ENCODE measurements at regions not wholly inside any gene's neighbourhood (a gene's known extent, or its start where the extent isn't known, plus 50 kb on each side); places are given as distances from the start of the nearest gene placed in this dataset.

GRCh38 chr9:84393266-84393950 lies 52.9 kb upstream of the SLC28A3 start:
- H3K4me3 ChIP-seq (ENCODE audit: insufficient read depth, low read depth, low read length), result no peak overlapping the region
- H3K56ac ChIP-seq (ENCODE audit: extremely low read depth, insufficient read depth, low read length), result no peak overlapping the region
- H3K4me1 ChIP-seq (ENCODE audit: control insufficient read depth, insufficient read depth, low read length), result no peaks in the 10 kb centered on the region
- ATAC-seq (ENCODE audit: low read depth) (no peak), DNase-seq (no peak)
- WGBS, 2 experiments (ENCODE audit: extremely low coverage in 2 of 2, insufficient read length in 1 of 2), result 86% methylated on average over 13 of the region's 24 CpGs; no CpG with 5 or more reads in 1 of the 2 experiments
- H2BK120ac ChIP-seq (ENCODE audit: low read depth, low read length), result no peak overlapping the region
- no peak overlapping the region for H2AK9ac ChIP-seq (replicated peaks; ENCODE audit: low read depth, low read length, poor library complexity)
- intact Hi-C loops (cut with micrococcal nuclease), result no loop called here
- H4K20me1 ChIP-seq (ENCODE audit: insufficient read depth, low read length), result no peaks in the 10 kb centered on the region
- H3K27ac ChIP-seq (ENCODE audit: insufficient read depth, low read length), result no peak overlapping the region
- peaks cover 3% of the 10 kb centered on the region; the same call in 1 of the 2 replicates for H3K27me3 ChIP-seq (ENCODE audit: control insufficient read depth, insufficient read depth, low read length)
- ChIA-PET CTCF (no interaction called here), POLR2A (ENCODE audit: unreplicated experiment) (no interaction called here)
- no peak overlapping the region for H2BK15ac ChIP-seq (ENCODE audit: low read depth, low read length)
- no peak overlapping the region for H3K9ac ChIP-seq (ENCODE audit: low read depth, low read length)
- no peak overlapping the region for H3K18ac ChIP-seq (ENCODE audit: low read depth, low read length)
- H2BK20ac ChIP-seq (ENCODE audit: low read depth, low read length), result no peak overlapping the region
- no peak overlapping the region for H2AK5ac ChIP-seq (ENCODE audit: low read depth, low read length)
- dilution Hi-C loops (cut with HindIII; ENCODE audit: low sequenced_read_pairs, unreplicated experiment), result no loop called here
- H3K23ac ChIP-seq (ENCODE audit: low read depth, low read length), result no peak overlapping the region
- no peak for TF ChIP-seq MAZ (IDR thresholded peaks at IDR 0.05; ENCODE audit: borderline replicate concordance, low read depth, low read length)
- no peak for TF ChIP-seq MXI1 (IDR thresholded peaks at IDR 0.05; ENCODE audit: borderline replicate concordance, low read depth, low read length)
- no peak for TF ChIP-seq POLR2A (IDR thresholded peaks at IDR 0.05; ENCODE audit: low read depth, low read length)
- no peak for TF ChIP-seq ELK1 (IDR thresholded peaks at IDR 0.05; ENCODE audit: borderline replicate concordance, low read depth, low read length)
- no peak for TF ChIP-seq RFX5 (IDR thresholded peaks at IDR 0.05; ENCODE audit: low read depth, low read length)
- TF ChIP-seq BHLHE40 (IDR thresholded peaks at IDR 0.05; ENCODE audit: low read depth, low read length), result no peak
- no peak for TF ChIP-seq NFE2L2 (IDR thresholded peaks at IDR 0.05; ENCODE audit: low read depth, low read length)
- no peak for TF ChIP-seq MAFK (IDR thresholded peaks at IDR 0.05; ENCODE audit: low read depth, low read length)
- no peak for TF ChIP-seq CTCF (conservative IDR thresholded peaks at IDR 0.05; ENCODE audit: low read depth, low read length)
- no peak for TF ChIP-seq SMC3 (IDR thresholded peaks at IDR 0.05; ENCODE audit: low read depth, low read length)
- TF ChIP-seq CHD1 (IDR thresholded peaks at IDR 0.05; ENCODE audit: low read depth, low read length), result no peak
- no peaks in the 10 kb centered on the region for H3K9me3 ChIP-seq (ENCODE audit: control insufficient read depth, insufficient read depth, low read length)
- no peak overlapping the region for H3K4ac ChIP-seq (ENCODE audit: low read depth, low read length)
- H2BK5ac ChIP-seq (ENCODE audit: low read depth, low read length, poor library complexity, severe bottlenecking), result no peak overlapping the region
- BruUV-seq (replicated peaks), result no TSS peak
- no peak overlapping the region for H2AFZ ChIP-seq (replicated peaks; ENCODE audit: low read length, poor library complexity)
- no peak overlapping the region for H4K8ac ChIP-seq (ENCODE audit: low read depth in 2 of 2, low read length in 2 of 2)
- H3K36me3 ChIP-seq (ENCODE audit: control insufficient read depth, insufficient read depth, low read length), result no peaks in the 10 kb centered on the region
- no peak overlapping the region for H3K4me2 ChIP-seq (ENCODE audit: low read depth, low read length)
- no peaks in the 10 kb centered on the region for H3K9me1 ChIP-seq (ENCODE audit: insufficient read depth, low read length)
- H4K91ac ChIP-seq (ENCODE audit: insufficient read depth, low read depth, low read length), result no peak overlapping the region
- H3K14ac ChIP-seq (replicated peaks; ENCODE audit: low read depth, low read length), result no peak overlapping the region
- H4K5ac ChIP-seq (ENCODE audit: low read depth, low read length), result no peak overlapping the region
- in situ Hi-C loops (cut with MboI; ENCODE audit: low sequenced_read_pairs), result loop anchor here (10.0 kb wide), 1 partner anchor 1391 kb away; no protein-coding TSS in a partner anchor
- no peaks in the 10 kb centered on the region for H3K79me1 ChIP-seq (ENCODE audit: low read depth in 1 of 2, low read length in 2 of 2)

Measured in IMR-90 (cell line).